Smooth muscle cell (in vitro differentiated cells): ENCODE measurements at regions not wholly inside any gene's neighbourhood (a gene's known extent, or its start where the extent isn't known, plus 50 kb on each side); places are given as distances from the start of the nearest gene placed in this dataset.

Source experiments
- DNase-seq: peaks from one replicate; lab custom pipeline; 2025; ENCODE audit not compliant: unreplicated experiment; lab: John Stamatoyannopoulos, UW
- H2AFZ ChIP-seq: fragments of 200-600 bp; sonication (generic); 2 replicates; pipeline ENCODE4 v1.6.0; 2016; ENCODE audit warnings: antibody characterized with exemption, low read depth, mild to moderate bottlenecking
- H3F3A ChIP-seq: fragments of 200-600 bp; sonication (generic); 2 replicates; pipeline ENCODE4 v1.6.0; 2017; ENCODE audit warnings: antibody characterized with exemption, low read depth
- H3K27ac ChIP-seq: fragments of 200-600 bp; sonication (generic); 2 replicates; pipeline ENCODE4 v1.5.1; 2016; ENCODE audit warnings: low read depth, mild to moderate bottlenecking
- H3K27me3 ChIP-seq: fragments of 200-600 bp; sonication (generic); 2 replicates; pipeline ENCODE4 v1.6.1; 2016; ENCODE audit warnings: low read depth, mild to moderate bottlenecking
- H3K36me3 ChIP-seq: fragments of 200-600 bp; sonication (generic); 2 replicates; pipeline ENCODE4 v1.5.1; 2016; ENCODE audit warnings: low read depth
- H3K4me1 ChIP-seq: fragments of 200-600 bp; sonication (generic); 2 replicates; pipeline ENCODE4 v1.5.1; 2016; ENCODE audit warnings: low read depth
- H3K4me2 ChIP-seq: fragments of 200-600 bp; sonication (generic); 2 replicates; pipeline ENCODE4 v1.6.0; 2016; ENCODE audit warnings: mild to moderate bottlenecking
- H3K4me3 ChIP-seq: fragments of 200-600 bp; sonication (generic); 2 replicates; pipeline ENCODE4 v1.5.1; 2016; ENCODE audit warnings: mild to moderate bottlenecking
- H3K79me2 ChIP-seq: fragments of 200-600 bp; sonication (generic); 2 replicates; pipeline ENCODE4 v1.6.0; 2016; ENCODE audit warnings: low read depth, mild to moderate bottlenecking
- H3K9ac ChIP-seq: fragments of 200-600 bp; sonication (generic); 2 replicates; pipeline ENCODE4 v1.6.0; 2016; ENCODE audit warnings: low read depth
- H3K9me3 ChIP-seq: fragments of 200-600 bp; sonication (generic); replicated peaks from 2 replicates; pipeline ENCODE4 v1.5.1; 2016; ENCODE audit warnings: low read depth
- H4K20me1 ChIP-seq: fragments of 200-600 bp; sonication (generic); 2 replicates; pipeline ENCODE4 v1.6.0; 2016; ENCODE audit warnings: low read depth
- WGBS: methylation state at CpG from one replicate; pipeline ENCODE4 v1.1.7; 2016; ENCODE audit warnings: low lambda C conversion rate; 5-methylcytosine and 5-hydroxymethylcytosine counted together
- TF ChIP-seq, protein P1 (sequence below): fragments of 200-600 bp; sonication (generic); IDR thresholded peaks from 2 replicates; pipeline ENCODE4 v1.5.1; 2017; ENCODE audit warnings: borderline replicate concordance, mild to moderate bottlenecking, antibody characterized with exemption; ENCODE audit not compliant: insufficient read depth, poor library complexity, severe bottlenecking

DNA sequence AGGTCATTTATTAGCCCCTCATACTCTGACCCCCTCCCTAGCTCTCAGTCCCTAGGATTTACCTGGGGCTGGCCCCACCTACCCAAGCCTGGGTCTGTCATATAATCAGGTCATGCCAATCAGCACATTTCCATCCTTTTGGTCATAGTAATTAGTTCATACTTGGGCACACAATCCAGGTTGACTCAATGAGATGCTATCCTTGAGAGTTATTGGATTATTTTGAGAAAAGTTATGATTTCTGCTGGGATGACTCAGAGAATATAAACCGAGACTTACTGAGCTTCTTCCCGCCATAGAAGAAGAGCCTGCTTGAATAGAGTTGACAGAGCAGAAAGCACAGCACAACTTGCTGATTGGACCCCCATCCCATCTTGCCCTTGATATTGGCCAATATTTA, 331.5 kb downstream of the CBLN1 start:
- Histone ChIP-seq H3K9ac (no peak overlapping the region), H2AFZ (no peak overlapping the region), H3F3A (no peaks in the 10 kb centered on the region), H3K27me3 (peaks cover 3% of the 10 kb centered on the region), H3K79me2 (no peaks in the 10 kb centered on the region), H3K9me3 (no peaks in the 10 kb centered on the region), H3K27ac (peak overlapping the region; percentile 16), H3K4me3 (no peak overlapping the region), H3K4me2 (no peak overlapping the region), H3K36me3 (no peaks in the 10 kb centered on the region), H4K20me1 (no peaks in the 10 kb centered on the region), H3K4me1 (no peaks in the 10 kb centered on the region)
- no peak for DNase-seq
- WGBS, result 70% methylated on average over 2 of the region's 2 CpGs
- TF ChIP-seq, protein P1, sequence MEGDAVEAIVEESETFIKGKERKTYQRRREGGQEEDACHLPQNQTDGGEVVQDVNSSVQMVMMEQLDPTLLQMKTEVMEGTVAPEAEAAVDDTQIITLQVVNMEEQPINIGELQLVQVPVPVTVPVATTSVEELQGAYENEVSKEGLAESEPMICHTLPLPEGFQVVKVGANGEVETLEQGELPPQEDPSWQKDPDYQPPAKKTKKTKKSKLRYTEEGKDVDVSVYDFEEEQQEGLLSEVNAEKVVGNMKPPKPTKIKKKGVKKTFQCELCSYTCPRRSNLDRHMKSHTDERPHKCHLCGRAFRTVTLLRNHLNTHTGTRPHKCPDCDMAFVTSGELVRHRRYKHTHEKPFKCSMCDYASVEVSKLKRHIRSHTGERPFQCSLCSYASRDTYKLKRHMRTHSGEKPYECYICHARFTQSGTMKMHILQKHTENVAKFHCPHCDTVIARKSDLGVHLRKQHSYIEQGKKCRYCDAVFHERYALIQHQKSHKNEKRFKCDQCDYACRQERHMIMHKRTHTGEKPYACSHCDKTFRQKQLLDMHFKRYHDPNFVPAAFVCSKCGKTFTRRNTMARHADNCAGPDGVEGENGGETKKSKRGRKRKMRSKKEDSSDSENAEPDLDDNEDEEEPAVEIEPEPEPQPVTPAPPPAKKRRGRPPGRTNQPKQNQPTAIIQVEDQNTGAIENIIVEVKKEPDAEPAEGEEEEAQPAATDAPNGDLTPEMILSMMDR, result no peak

- Histone ChIP-seq H3K36me3 (no peaks in the 10 kb centered on the region), H3K79me2 (no peaks in the 10 kb centered on the region), H3F3A (no peaks in the 10 kb centered on the region), H3K4me2 (no peak overlapping the region), H3K9ac (no peak overlapping the region), H3K9me3 (no peaks in the 10 kb centered on the region), H3K27me3 (peaks cover 3% of the 10 kb centered on the region), H3K4me3 (no peak overlapping the region), H2AFZ (no peak overlapping the region), H3K4me1 (no peaks in the 10 kb centered on the region), H4K20me1 (no peaks in the 10 kb centered on the region), H3K27ac (peak overlapping the region; percentile 16)
- DNase-seq, result no peak
- 52% methylated on average over 2 of the region's 2 CpGs for WGBS
- TF ChIP-seq, protein P1, result no peak
Observed at GRCh38 chr16:48949636-48950035, 332.0 kb downstream of the CBLN1 start.

DNA sequence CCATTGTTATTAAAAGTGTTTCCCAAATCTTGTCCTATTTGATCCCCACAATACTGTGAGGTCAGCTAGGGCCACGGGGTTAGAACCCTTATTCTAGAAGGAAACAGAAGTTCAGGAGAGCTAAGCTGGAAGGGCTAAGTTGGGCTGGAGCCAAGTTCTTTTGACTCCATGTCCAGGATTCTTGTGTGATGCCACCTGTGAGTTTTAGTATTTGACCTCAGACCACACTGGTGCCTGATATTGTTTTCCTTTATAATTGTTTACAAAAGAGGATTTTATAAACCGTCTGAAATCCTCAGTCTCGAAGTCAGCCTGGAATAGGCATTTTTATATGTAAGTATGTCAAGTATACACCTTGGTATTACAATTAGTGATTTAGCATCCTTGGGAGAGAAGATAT, 332.7 kb downstream of the CBLN1 start:
- WGBS, result 84% methylated on average over 3 of the region's 3 CpGs
- H3K27ac ChIP-seq, result no peak overlapping the region
- H2AFZ ChIP-seq, result no peak overlapping the region
- no peaks in the 10 kb centered on the region for H3K4me1 ChIP-seq
- no peaks in the 10 kb centered on the region for H3F3A ChIP-seq
- H3K36me3 ChIP-seq, result no peaks in the 10 kb centered on the region
- H3K9ac ChIP-seq, result no peak overlapping the region
- peaks cover 3% of the 10 kb centered on the region for H3K27me3 ChIP-seq
- no peak overlapping the region for H3K4me2 ChIP-seq
- no peak for DNase-seq
- H3K79me2 ChIP-seq, result no peaks in the 10 kb centered on the region
- TF ChIP-seq, protein P1, result no peak
- no peaks in the 10 kb centered on the region for H3K9me3 ChIP-seq
- no peaks in the 10 kb centered on the region for H4K20me1 ChIP-seq
- no peak overlapping the region for H3K4me3 ChIP-seq

- H3K79me2 ChIP-seq, result no peaks in the 10 kb centered on the region
- H3K4me1 ChIP-seq, result no peaks in the 10 kb centered on the region
- no peak overlapping the region for H3K4me3 ChIP-seq
- H2AFZ ChIP-seq, result no peak overlapping the region
- no peaks in the 10 kb centered on the region for H3F3A ChIP-seq
- no peaks in the 10 kb centered on the region for H4K20me1 ChIP-seq
- no peaks in the 10 kb centered on the region for H3K9me3 ChIP-seq
- no peak overlapping the region for H3K9ac ChIP-seq
- WGBS, result 28% methylated on average over 3 of the region's 3 CpGs
- DNase-seq, result no peak
- H3K36me3 ChIP-seq, result no peaks in the 10 kb centered on the region
- no peak overlapping the region for H3K4me2 ChIP-seq
- H3K27ac ChIP-seq, result no peak overlapping the region
- TF ChIP-seq, protein P1, result no peak
- peaks cover 3% of the 10 kb centered on the region for H3K27me3 ChIP-seq
Observed at GRCh38 chr16:48947371-48947713, 334.3 kb downstream of the CBLN1 start.
